Esophagus muscularis mucosa (tissue), 4 donors: ENCODE measurements at regions not wholly inside any gene's neighbourhood (a gene's known extent, or its start where the extent isn't known, plus 50 kb on each side); places are given as distances from the start of the nearest gene placed in this dataset.

Experiments used
- DNase-seq: peaks from one replicate; pipeline ENCODE4 v3.0.0-alpha.2; 2017; ENCODE audit errors: extremely low spot score
- H3K27ac ChIP-seq, 4 donors: fragments of 200-600 bp; sonication (generic); replicated peaks in 1 of 4; 1 replicate in 3 of 4; 2 replicates in 1 of 4; pipeline ENCODE4 v1.5.1; 2016 to 2019; ENCODE audit warnings: mild to moderate bottlenecking in 1 of 4
- H3K27me3 ChIP-seq, 4 donors: fragments of 200-600 bp; sonication (generic); one replicate each; pipeline versions ENCODE4 v1.5.1 to v1.6.0; 2016 to 2019
- H3K36me3 ChIP-seq, 4 donors: fragments of 200-600 bp; sonication (generic); one replicate each; pipeline ENCODE4 v1.5.1; 2016 to 2019
- H3K4me1 ChIP-seq, 4 donors: fragments of 200-600 bp; sonication (generic); one replicate each; pipeline ENCODE4 v1.5.1; 2016 to 2019
- H3K4me3 ChIP-seq, 4 donors: fragments of 200-600 bp; sonication (generic); 1 replicate in 2 of 4; 2 replicates in 2 of 4; pipeline ENCODE4 v1.5.1; 2016 to 2019; ENCODE audit warnings: mild to moderate bottlenecking in 4 of 4, moderate library complexity in 1 of 4
- H3K9me3 ChIP-seq, 4 donors: fragments of 200-600 bp; sonication (generic); 1 replicate in 3 of 4; 2 replicates in 1 of 4; pipeline ENCODE4 v1.5.1; 2016 to 2019
- EP300 ChIP-seq: sonication (generic); formaldehyde crosslinking; IDR thresholded peaks from one replicate; pipeline ENCODE4 v1.6.1; 2017; ENCODE audit warnings: antibody characterized with exemption
- POLR2A ChIP-seq: fragments of 450-650 bp; IDR thresholded peaks from one replicate; pipeline ENCODE4 v1.6.1; 2017; ENCODE audit warnings: antibody characterized with exemption, moderate library complexity, mild to moderate bottlenecking, low read depth
- POLR2AphosphoS5 ChIP-seq, 2 donors: sonication (generic); formaldehyde crosslinking; IDR thresholded peaks; one replicate each; pipeline ENCODE4 v1.6.1; 2017; ENCODE audit warnings: antibody characterized with exemption in 2 of 2
- WGBS: methylation state at CpG from one replicate; pipeline ENCODE4 v1.1.5; 2018; 5-methylcytosine and 5-hydroxymethylcytosine counted together
- intact Hi-C: fragments of 100-400 bp; cut with DNase I; formaldehyde crosslinking; loops from one replicate; pipeline ENCODE4 v1.15.1; 2023
- TF ChIP-seq, protein P1 (sequence below), 3 experiments: fragments of 200-600 bp in 2 of 3; fragments of 450-650 bp in 1 of 3; sonication (generic) in 2 of 3; IDR thresholded peaks; one replicate each; pipeline ENCODE4 v1.5.1; 2017 to 2019; ENCODE audit warnings: antibody characterized with exemption in 3 of 3, mild to moderate bottlenecking in 2 of 3, moderate library complexity in 1 of 3

DNA sequence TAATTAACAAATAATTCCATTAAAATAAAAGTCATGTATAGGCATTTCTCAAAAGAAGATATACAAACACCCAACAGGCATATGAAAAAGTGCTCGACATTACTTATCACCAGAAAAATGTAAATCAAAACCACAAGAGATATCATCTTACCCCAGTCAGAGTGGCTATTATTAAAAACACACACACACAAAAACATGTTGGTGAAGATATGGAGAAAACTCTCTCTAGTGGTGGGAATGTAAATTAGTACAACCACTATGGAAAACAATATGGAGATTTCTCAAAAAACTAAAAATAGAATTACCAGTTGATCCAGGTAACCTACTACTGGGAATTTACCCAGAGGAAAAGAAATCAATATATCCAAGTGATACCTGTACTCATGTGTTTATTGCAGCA, 966.3 kb upstream of the POU3F3 start:
- Histone ChIP-seq H3K27me3 (no peaks in the 10 kb centered on the region), H3K9me3 (no peaks in the 10 kb centered on the region), H3K27ac (no peak overlapping the region), H3K36me3 (no peaks in the 10 kb centered on the region), H3K4me3 (no peak overlapping the region), H3K4me1 (no peaks in the 10 kb centered on the region)
- WGBS: 72% methylated on average over 1 of the region's 1 CpG
- intact Hi-C loops: no loop called here
- DNase-seq: no peak
- TF ChIP-seq, protein P1, sequence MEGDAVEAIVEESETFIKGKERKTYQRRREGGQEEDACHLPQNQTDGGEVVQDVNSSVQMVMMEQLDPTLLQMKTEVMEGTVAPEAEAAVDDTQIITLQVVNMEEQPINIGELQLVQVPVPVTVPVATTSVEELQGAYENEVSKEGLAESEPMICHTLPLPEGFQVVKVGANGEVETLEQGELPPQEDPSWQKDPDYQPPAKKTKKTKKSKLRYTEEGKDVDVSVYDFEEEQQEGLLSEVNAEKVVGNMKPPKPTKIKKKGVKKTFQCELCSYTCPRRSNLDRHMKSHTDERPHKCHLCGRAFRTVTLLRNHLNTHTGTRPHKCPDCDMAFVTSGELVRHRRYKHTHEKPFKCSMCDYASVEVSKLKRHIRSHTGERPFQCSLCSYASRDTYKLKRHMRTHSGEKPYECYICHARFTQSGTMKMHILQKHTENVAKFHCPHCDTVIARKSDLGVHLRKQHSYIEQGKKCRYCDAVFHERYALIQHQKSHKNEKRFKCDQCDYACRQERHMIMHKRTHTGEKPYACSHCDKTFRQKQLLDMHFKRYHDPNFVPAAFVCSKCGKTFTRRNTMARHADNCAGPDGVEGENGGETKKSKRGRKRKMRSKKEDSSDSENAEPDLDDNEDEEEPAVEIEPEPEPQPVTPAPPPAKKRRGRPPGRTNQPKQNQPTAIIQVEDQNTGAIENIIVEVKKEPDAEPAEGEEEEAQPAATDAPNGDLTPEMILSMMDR (IDR thresholded peaks at IDR 0.05): no peak
- TF ChIP-seq POLR2A (no peak), POLR2AphosphoS5 (IDR thresholded peaks at IDR 0.05) (no peak), EP300 (no peak)

DNA sequence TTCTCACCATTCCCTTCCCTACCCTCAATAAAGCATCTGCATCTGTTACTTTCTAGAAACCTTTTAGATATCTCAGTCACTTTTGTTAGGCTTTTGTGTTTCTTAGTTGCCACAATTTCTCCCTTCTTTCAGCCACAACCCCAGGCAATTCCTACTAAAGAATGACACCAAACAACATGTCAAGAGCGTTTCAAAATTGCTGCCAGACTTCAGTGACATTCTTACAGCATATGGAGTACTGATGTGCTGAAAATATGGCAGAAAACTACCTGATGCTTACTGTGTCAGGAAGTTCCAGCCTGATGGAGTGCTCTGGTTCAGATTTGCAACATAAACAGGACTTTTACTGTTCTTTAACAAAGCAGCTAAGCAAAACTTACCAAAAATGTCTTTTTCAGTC, 957.7 kb upstream of the POU3F3 start:
- DNase-seq: no peak
- no peak overlapping the region for H3K27ac ChIP-seq
- TF ChIP-seq, protein P1 (IDR thresholded peaks at IDR 0.05): no peak
- TF ChIP-seq EP300 (no peak), POLR2A (no peak), POLR2AphosphoS5 (IDR thresholded peaks at IDR 0.05) (no peak)
- no peaks in the 10 kb centered on the region for H3K9me3 ChIP-seq
- intact Hi-C loops: no loop called here
- 60% methylated on average over 1 of the region's 1 CpG for WGBS
- H3K27me3 ChIP-seq: no peaks in the 10 kb centered on the region
- H3K4me1 ChIP-seq: no peaks in the 10 kb centered on the region
- H3K36me3 ChIP-seq: no peaks in the 10 kb centered on the region
- H3K4me3 ChIP-seq: no peak overlapping the region

- Histone ChIP-seq H3K36me3 (no peaks in the 10 kb centered on the region), H3K27ac (no peak overlapping the region), H3K9me3 (no peaks in the 10 kb centered on the region), H3K4me3 (no peak overlapping the region), H3K27me3 (no peaks in the 10 kb centered on the region), H3K4me1 (no peaks in the 10 kb centered on the region)
- intact Hi-C loops: no loop called here
- TF ChIP-seq POLR2AphosphoS5 (IDR thresholded peaks at IDR 0.05): no peak
- WGBS: 82% methylated on average over 3 of the region's 3 CpGs
- DNase-seq: no peak
Measured at GRCh38 chr2:103898561-103898960, 955.4 kb upstream of the POU3F3 start.

- Histone ChIP-seq H3K36me3 (no peaks in the 10 kb centered on the region), H3K4me1 (no peaks in the 10 kb centered on the region), H3K9me3 (no peaks in the 10 kb centered on the region), H3K4me3 (no peak overlapping the region), H3K27me3 (no peaks in the 10 kb centered on the region), H3K27ac (no peak overlapping the region)
- intact Hi-C loops: no loop called here
- no peak for TF ChIP-seq POLR2A
- no peak for TF ChIP-seq POLR2AphosphoS5 (IDR thresholded peaks at IDR 0.05)
- no peak for TF ChIP-seq EP300
- TF ChIP-seq, protein P1 (IDR thresholded peaks at IDR 0.05): no peak
- DNase-seq: no peak
Measured at GRCh38 chr2:103902347-103902746, 951.6 kb upstream of the POU3F3 start.

GRCh38 chr2:103921161-103921560, 932.8 kb upstream of the POU3F3 start:
- H3K4me1 ChIP-seq: no peaks in the 10 kb centered on the region
- no peak for DNase-seq
- H3K27me3 ChIP-seq: no peaks in the 10 kb centered on the region
- intact Hi-C loops: no loop called here
- no peaks in the 10 kb centered on the region for H3K36me3 ChIP-seq
- TF ChIP-seq, protein P1 (IDR thresholded peaks at IDR 0.05): no peak
- no peak for TF ChIP-seq POLR2A
- no peak for TF ChIP-seq POLR2AphosphoS5 (IDR thresholded peaks at IDR 0.05)
- TF ChIP-seq EP300: no peak
- no peak overlapping the region for H3K4me3 ChIP-seq
- H3K9me3 ChIP-seq: peaks cover 0 to 7% (median 0%) of the 10 kb centered on the region in 4 donors
- no peak overlapping the region for H3K27ac ChIP-seq
